ENCODE measurements at regions not wholly inside any gene's neighbourhood (a gene's known extent, or its start where the extent isn't known, plus 50 kb on each side); places are given as distances from the start of the nearest gene placed in this dataset.
"Not testable (repeated sequence)": the region's sequence is repeated elsewhere in the genome, so short reads cannot be mapped to it uniquely, and the experiment has no call there.

DNA sequence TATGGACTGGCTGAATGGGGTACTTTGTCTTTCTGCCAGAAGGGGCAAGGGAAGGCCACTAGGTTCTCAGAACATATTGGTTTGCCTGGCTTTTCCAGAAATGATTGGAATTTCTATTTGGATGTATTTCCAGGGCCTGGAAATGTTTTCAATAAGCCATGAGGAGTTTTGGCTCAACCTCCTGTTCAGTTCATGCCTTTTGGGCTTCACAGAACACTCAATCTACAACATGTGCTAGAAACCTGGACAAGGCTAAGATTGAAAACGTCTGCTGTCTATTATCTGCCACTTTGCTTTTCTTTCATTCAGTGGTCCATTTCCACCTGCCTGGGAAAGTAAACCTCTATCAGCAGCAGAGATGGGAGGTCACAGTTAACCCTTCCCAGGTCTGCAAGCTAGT lies 793.4 kb downstream of the TENT5A start:
- DNase-seq = no peak
- intact Hi-C loops (cut with micrococcal nuclease; ENCODE audit: unreplicated experiment) = loop anchor here (10.0 kb wide), 1 partner anchor 354 kb away; no protein-coding TSS in a partner anchor
- no peak overlapping the region for H3K4me3 Mint-ChIP-seq (ENCODE audit: low read depth, unreplicated experiment)
- no peaks in the 10 kb centered on the region for H3K27me3 Mint-ChIP-seq (ENCODE audit: unreplicated experiment)
- H3K9me3 Mint-ChIP-seq (ENCODE audit: low read depth, unreplicated experiment) = no peaks in the 10 kb centered on the region
- TF ChIP-seq, protein P1, sequence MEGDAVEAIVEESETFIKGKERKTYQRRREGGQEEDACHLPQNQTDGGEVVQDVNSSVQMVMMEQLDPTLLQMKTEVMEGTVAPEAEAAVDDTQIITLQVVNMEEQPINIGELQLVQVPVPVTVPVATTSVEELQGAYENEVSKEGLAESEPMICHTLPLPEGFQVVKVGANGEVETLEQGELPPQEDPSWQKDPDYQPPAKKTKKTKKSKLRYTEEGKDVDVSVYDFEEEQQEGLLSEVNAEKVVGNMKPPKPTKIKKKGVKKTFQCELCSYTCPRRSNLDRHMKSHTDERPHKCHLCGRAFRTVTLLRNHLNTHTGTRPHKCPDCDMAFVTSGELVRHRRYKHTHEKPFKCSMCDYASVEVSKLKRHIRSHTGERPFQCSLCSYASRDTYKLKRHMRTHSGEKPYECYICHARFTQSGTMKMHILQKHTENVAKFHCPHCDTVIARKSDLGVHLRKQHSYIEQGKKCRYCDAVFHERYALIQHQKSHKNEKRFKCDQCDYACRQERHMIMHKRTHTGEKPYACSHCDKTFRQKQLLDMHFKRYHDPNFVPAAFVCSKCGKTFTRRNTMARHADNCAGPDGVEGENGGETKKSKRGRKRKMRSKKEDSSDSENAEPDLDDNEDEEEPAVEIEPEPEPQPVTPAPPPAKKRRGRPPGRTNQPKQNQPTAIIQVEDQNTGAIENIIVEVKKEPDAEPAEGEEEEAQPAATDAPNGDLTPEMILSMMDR (IDR thresholded peaks at IDR 0.05; ENCODE audit: unreplicated experiment) = no peak
- no TSS peak for BruUV-seq (replicated peaks)
- no peaks in the 10 kb centered on the region for H3K4me1 Mint-ChIP-seq (ENCODE audit: low read depth, unreplicated experiment)
- no peak overlapping the region for H3K27ac Mint-ChIP-seq (ENCODE audit: unreplicated experiment)
- H3K36me3 Mint-ChIP-seq (ENCODE audit: insufficient read depth, unreplicated experiment) = no peaks in the 10 kb centered on the region
- CTCF ChIA-PET = no interaction called here

DNA sequence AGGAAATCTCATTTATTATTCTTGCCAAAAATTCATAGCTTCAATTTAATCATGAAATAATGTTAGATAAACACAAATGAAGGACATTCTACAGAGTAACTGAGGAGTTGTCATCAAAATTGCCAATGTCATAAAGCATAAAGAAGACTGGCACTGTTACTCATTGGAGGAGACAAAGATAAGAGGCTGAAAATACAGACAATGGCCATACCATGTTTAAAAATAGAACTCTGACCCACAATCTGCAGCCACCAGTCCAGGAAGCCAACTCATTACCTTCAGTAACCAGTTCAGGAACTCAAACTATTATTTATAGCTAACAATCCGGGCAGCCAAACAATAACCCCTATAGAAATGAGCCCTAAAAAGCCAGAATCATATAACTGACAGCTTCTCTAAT lies 795.6 kb downstream of the TENT5A start:
- no peak overlapping the region for H3K27ac Mint-ChIP-seq (ENCODE audit: unreplicated experiment)
- TF ChIP-seq, protein P1 (IDR thresholded peaks at IDR 0.05; ENCODE audit: unreplicated experiment) = no peak
- H3K9me3 Mint-ChIP-seq (ENCODE audit: low read depth, unreplicated experiment) = peaks cover 3% of the 10 kb centered on the region
- intact Hi-C loops (cut with micrococcal nuclease; ENCODE audit: unreplicated experiment) = loop anchor here (10.0 kb wide), 1 partner anchor 352 kb away; no protein-coding TSS in a partner anchor
- no peaks in the 10 kb centered on the region for H3K4me1 Mint-ChIP-seq (ENCODE audit: low read depth, unreplicated experiment)
- no peak for DNase-seq
- H3K36me3 Mint-ChIP-seq (ENCODE audit: insufficient read depth, unreplicated experiment) = no peaks in the 10 kb centered on the region
- no TSS peak for BruUV-seq (replicated peaks)
- no peak overlapping the region for H3K4me3 Mint-ChIP-seq (ENCODE audit: low read depth, unreplicated experiment)
- no peaks in the 10 kb centered on the region for H3K27me3 Mint-ChIP-seq (ENCODE audit: unreplicated experiment)
- CTCF ChIA-PET = no interaction called here

DNA sequence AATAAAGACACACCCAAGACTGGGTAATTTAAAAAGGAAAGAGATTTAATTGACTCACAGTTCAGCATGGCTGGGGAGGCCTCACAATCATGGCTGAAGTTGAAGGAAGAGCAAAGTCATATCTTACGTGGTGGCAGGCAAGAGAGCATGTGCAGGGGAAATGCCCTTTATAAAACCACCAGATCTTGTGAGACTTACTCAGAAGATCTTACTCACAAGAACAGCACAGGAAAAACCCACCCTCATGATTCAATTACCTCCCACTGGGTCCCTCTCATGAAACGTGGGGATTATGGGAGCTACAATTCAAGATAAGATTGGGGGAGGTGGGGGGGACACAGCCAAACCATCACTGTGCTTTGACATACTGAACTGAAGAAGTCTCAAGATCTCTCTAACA lies 800.0 kb downstream of the TENT5A start:
- intact Hi-C loops (cut with micrococcal nuclease; ENCODE audit: unreplicated experiment) = loop anchor here (10.0 kb wide), 1 partner anchor 348 kb away; no protein-coding TSS in a partner anchor
- H3K9me3 Mint-ChIP-seq (ENCODE audit: low read depth, unreplicated experiment); CTCF ChIA-PET; DNase-seq; H3K27me3 Mint-ChIP-seq (ENCODE audit: unreplicated experiment); H3K27ac Mint-ChIP-seq (ENCODE audit: unreplicated experiment); H3K4me1 Mint-ChIP-seq (ENCODE audit: low read depth, unreplicated experiment); H3K36me3 Mint-ChIP-seq (ENCODE audit: insufficient read depth, unreplicated experiment); BruUV-seq (replicated peaks); H3K4me3 Mint-ChIP-seq (ENCODE audit: low read depth, unreplicated experiment): not testable (repeated sequence)

DNA sequence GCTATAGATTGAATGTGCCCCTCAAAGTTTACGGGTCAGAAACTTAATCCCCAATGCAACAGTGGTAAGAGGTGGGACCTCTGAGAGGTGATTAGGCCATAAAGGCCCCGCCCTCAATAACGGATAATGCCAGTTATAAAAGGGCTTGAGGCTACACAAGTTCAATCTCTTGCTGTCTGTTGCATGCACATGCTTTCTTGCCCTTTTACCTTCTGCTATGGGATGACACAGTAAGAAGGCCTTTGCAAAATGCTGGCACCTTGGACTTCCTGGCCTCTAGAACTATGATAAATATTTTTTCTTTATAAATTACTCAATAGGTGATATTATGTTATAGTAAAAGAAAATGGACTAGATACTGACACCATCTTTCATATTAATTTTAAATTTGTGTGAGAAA lies 806.1 kb downstream of the TENT5A start:
- TF ChIP-seq, protein P1 (IDR thresholded peaks at IDR 0.05; ENCODE audit: unreplicated experiment) = no peak
- Mint-ChIP-seq H3K4me1 (ENCODE audit: low read depth, unreplicated experiment) (no peaks in the 10 kb centered on the region), H3K4me3 (ENCODE audit: low read depth, unreplicated experiment) (no peak overlapping the region), H3K36me3 (ENCODE audit: insufficient read depth, unreplicated experiment) (no peaks in the 10 kb centered on the region), H3K9me3 (ENCODE audit: low read depth, unreplicated experiment) (no peaks in the 10 kb centered on the region), H3K27ac (ENCODE audit: unreplicated experiment) (no peak overlapping the region), H3K27me3 (ENCODE audit: unreplicated experiment) (no peaks in the 10 kb centered on the region)
- no TSS peak for BruUV-seq (replicated peaks)
- CTCF ChIA-PET = no interaction called here
- no peak for DNase-seq
- intact Hi-C loops (cut with micrococcal nuclease; ENCODE audit: unreplicated experiment) = no loop called here

DNA sequence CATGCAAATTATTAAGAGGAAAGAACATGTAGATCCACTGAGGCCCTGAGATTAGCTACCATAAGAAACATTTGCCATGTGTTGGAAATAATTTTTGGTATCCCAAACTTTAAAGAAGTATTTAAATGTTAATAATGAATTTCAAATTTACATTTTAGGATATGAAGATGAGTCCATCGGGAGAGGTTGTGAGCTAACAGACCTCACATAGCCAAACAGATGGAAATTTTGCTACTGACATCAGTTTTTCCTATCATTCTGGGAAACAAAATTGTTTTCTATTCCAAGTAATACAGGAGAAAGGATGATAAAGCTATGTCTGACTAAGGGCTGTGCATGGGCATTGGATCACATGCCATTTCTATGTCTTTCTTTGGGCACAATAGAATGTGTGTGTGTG lies 809.6 kb downstream of the TENT5A start:
- no peaks in the 10 kb centered on the region for H3K27me3 Mint-ChIP-seq (ENCODE audit: unreplicated experiment)
- intact Hi-C loops (cut with micrococcal nuclease; ENCODE audit: unreplicated experiment) = no loop called here
- no peak overlapping the region for H3K4me3 Mint-ChIP-seq (ENCODE audit: low read depth, unreplicated experiment)
- no TSS peak for BruUV-seq (replicated peaks)
- CTCF ChIA-PET = interaction anchor here (1.0 kb wide), 1 partner anchor 15 kb away, joined by 3 read pairs; no protein-coding TSS in a partner anchor
- no peaks in the 10 kb centered on the region for H3K36me3 Mint-ChIP-seq (ENCODE audit: insufficient read depth, unreplicated experiment)
- H3K4me1 Mint-ChIP-seq (ENCODE audit: low read depth, unreplicated experiment) = no peaks in the 10 kb centered on the region
- H3K27ac Mint-ChIP-seq (ENCODE audit: unreplicated experiment) = no peak overlapping the region
- TF ChIP-seq, protein P1 (IDR thresholded peaks at IDR 0.05; ENCODE audit: unreplicated experiment) = no peak
- no peak for DNase-seq
- peaks cover 1% of the 10 kb centered on the region for H3K9me3 Mint-ChIP-seq (ENCODE audit: low read depth, unreplicated experiment)

All from Calu3 (cell line).